Peyer's patch (tissue), 4 donors: ENCODE measurements at regions not wholly inside any gene's neighbourhood (a gene's known extent, or its start where the extent isn't known, plus 50 kb on each side); places are given as distances from the start of the nearest gene placed in this dataset.

Source experiments
- CTCF ChIP-seq, 6 experiments: fragments of 450-650 bp in 4 of 6; fragments of 200-600 bp in 2 of 6; sonication (generic) in 1 of 6; IDR thresholded peaks; one replicate each; pipeline ENCODE4 v1.5.1; 2017 to 2019; ENCODE audit warnings: antibody characterized with exemption in 6 of 6, mild to moderate bottlenecking in 3 of 6, moderate library complexity in 1 of 6
- POLR2A ChIP-seq, 2 donors: fragments of 450-650 bp; IDR thresholded peaks; one replicate each; pipeline ENCODE4 v1.5.1; 2017; ENCODE audit warnings: antibody characterized with exemption in 2 of 2, mild to moderate bottlenecking in 2 of 2, moderate library complexity in 2 of 2

- no peak for TF ChIP-seq CTCF (IDR thresholded peaks at IDR 0.05)
- TF ChIP-seq POLR2A (IDR thresholded peaks at IDR 0.05), result no peak
These were observed 278.0 kb upstream of the DKK2 start for GRCh38 chr4:107314156-107314555.
